Activated CD4-positive, alpha-beta T cell treated with anti-CD3 and anti-CD28 coated beads, Interleukin-2, amount 50 U/mL, for 4 hours (primary cell): ENCODE measurements at regions not wholly inside any gene's neighbourhood (a gene's known extent, or its start where the extent isn't known, plus 50 kb on each side); places are given as distances from the start of the nearest gene placed in this dataset.

Source experiments
- DNase-seq, 2 experiments: peaks; one replicate each; pipeline ENCODE4 v3.0.0-alpha.2; 2020

GRCh38 chr22:44589831-44590230 is 91.8 kb upstream of the RTL6 start:
- DNase-seq, result no peak

- DNase-seq, result no peak
Observed at GRCh38 chr22:44588348-44588747, 90.3 kb upstream of the RTL6 start.

GRCh38 chr22:44587737-44588310 is 89.8 kb upstream of the RTL6 start:
- DNase-seq, result no peak

GRCh38 chr22:44586999-44587736 is 89.1 kb upstream of the RTL6 start:
- no peak for DNase-seq

GRCh38 chr22:44586351-44586990 is 88.4 kb upstream of the RTL6 start:
- no peak for DNase-seq

- DNase-seq, result no peak
Observed at GRCh38 chr22:44585559-44586350, 87.7 kb upstream of the RTL6 start.

- no peak for DNase-seq
Observed at GRCh38 chr22:44584256-44584902, 86.3 kb upstream of the RTL6 start.

- DNase-seq, result no peak
Observed at GRCh38 chr22:44583854-44584253, 85.8 kb upstream of the RTL6 start.

GRCh38 chr22:44583061-44583760 is 85.2 kb upstream of the RTL6 start:
- no peak for DNase-seq

- DNase-seq, result no peak
Observed at GRCh38 chr22:44582016-44582415, 84.0 kb upstream of the RTL6 start.

GRCh38 chr22:44581096-44581435 is 83.0 kb upstream of the RTL6 start:
- DNase-seq, result no peak

- DNase-seq, result no peak
Observed at GRCh38 chr22:44580176-44581095, 82.4 kb upstream of the RTL6 start.

- no peak for DNase-seq
Observed at GRCh38 chr22:44578516-44579230, 80.6 kb upstream of the RTL6 start.

GRCh38 chr22:44578110-44578457 is 80.1 kb upstream of the RTL6 start:
- no peak for DNase-seq

- no peak for DNase-seq
Observed at GRCh38 chr22:44577391-44578109, 79.5 kb upstream of the RTL6 start.

GRCh38 chr22:44576311-44577260 is 78.6 kb upstream of the RTL6 start:
- no peak for DNase-seq

GRCh38 chr22:44575381-44576268 is 77.6 kb upstream of the RTL6 start:
- no peak for DNase-seq
